HG03457 (cell line): ENCODE measurements at regions not wholly inside any gene's neighbourhood (a gene's known extent, or its start where the extent isn't known, plus 50 kb on each side); places are given as distances from the start of the nearest gene placed in this dataset.
"Not testable (repeated sequence)": the region's sequence is repeated elsewhere in the genome, so short reads cannot be mapped to it uniquely, and the experiment has no call there.

Source experiments
- ATAC-seq: cut with Tn5 transposase; IDR thresholded peaks from one replicate; pipeline ENCODE4 v1.9.1; 2021; ENCODE audit warnings: moderate number of reproducible peaks; ENCODE audit not compliant: unreplicated experiment

DNA sequence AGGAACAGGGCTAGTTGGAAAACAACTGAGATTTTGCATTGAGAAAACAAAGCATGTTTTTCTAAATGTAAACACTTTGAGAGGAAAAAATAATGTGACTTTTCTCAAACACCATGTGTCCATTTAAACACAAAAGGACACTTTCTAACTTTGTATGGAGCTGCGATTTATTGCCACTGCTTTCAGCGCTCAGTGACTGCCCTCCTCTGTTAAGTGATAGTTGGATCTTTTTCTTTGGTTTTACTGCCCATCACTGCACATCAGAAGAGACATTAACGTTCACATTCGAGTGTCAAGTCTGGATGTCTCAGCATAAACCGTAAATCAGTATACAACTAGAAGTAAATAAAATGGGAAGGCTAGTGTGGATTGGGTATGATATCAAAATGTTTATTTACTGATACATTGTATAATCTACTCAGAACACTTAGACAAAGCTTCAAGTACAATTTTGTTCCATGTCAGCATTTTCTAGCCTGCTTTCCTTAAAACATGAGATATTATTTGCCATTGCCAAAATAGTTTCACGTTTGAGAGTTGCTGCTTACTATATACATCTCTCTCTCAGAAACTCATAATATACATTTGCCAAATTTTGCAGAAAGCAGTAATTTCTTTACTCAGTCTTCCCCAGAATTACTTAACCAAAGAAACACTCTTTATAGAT, 237.6 kb downstream of the IKZF2 start:
- ATAC-seq, result no peak

DNA sequence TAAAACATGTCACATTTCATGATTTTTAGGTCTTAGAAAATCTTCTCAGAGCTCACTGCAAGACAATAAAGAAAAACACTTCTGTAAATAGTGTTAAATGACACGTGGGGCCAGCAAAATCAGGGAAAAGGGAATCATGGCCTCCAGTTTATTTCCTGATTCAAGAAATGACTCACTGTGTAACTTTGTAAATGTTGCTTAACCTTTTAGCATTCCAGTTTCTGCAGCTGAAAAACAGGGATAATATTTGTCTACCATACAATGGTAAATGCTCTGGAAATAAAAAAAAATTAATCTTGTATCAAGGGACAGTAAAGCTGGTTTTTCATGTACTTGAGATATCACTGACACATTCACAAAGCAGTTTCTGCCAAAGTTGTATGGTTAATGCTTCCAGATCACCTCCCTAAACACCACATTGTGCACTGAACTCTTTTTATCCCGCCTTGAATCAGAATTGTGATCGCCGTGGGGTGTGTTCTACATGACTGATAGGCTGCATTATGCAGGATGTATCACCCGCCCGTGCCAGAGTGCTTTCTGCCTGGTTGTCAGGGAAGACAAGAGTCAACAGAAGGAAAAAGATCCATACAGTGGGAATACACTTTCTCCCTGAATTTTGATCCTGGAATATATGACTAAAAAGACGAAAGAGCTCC, 238.8 kb downstream of the IKZF2 start:
- no peak for ATAC-seq

DNA sequence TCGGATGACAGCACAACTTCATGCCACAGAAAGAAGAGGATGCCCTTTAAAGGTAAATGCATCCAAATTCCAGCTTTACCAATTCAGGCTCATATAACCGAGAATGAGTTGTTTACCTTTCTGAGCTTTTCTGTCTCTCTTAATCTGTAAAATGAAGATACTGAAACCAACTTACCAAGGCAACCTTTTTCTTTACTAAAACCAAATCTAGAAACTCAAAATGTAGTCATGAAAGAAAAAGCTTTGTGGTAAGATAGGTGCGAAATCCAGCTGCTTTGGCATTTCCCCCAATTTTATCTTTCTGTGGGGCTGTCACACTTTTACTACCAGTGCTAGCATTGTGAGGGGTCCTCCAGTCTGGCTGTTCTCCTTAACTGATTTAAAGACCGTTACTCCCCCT, 240.4 kb downstream of the IKZF2 start:
- ATAC-seq, result no peak

DNA sequence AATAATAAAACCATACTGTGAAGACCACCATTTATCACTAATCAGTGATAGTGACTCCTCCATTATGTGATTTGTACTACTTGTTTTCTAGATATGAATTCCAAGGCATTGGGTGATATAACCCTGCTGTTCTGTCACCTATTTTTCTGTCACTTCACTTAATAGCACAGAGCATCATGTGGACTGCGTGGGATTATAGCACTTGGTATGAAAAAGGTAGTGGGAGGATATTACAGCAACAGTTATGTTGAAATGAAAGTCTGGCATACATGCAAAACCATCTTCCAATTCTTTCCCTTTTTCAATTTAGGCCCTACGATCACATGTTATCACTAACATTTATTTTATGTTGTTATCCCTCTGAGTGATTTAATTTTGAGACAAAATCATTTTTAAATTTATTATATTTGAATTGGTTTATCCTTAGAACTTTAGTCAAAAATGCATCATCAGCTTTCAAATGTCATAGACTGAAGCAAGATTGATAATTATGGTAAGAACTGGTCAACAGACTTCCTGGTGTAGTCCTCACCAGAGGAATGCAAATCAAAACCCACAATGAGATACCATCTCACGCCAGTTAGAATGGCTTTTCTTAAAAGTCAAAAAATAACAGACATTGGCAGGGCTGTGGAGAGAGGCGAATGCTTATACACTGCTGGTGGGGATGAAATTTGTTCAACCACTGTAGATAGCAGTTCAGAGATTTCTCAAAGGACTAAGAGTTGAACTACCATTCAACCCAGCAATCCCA, 242.6 kb downstream of the IKZF2 start:
- no peak for ATAC-seq

DNA sequence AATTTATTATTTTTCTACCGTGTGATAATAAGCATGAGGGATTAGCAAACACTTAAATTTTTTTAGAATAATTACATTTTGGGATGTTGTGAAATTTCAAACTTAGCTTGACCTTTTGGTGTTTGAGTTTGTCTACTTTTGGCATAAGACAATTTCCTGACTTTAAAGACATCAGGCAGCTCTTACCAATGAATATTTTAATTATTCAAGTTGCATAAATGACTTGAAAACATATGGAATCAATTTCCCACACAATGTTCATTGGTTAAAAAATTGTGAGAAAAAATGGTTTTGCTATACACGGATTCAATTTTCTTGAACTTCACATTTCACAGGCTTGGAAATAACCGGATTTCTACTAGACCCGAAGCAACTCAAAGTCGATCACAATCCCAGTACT, 243.4 kb downstream of the IKZF2 start:
- ATAC-seq, result no peak

DNA sequence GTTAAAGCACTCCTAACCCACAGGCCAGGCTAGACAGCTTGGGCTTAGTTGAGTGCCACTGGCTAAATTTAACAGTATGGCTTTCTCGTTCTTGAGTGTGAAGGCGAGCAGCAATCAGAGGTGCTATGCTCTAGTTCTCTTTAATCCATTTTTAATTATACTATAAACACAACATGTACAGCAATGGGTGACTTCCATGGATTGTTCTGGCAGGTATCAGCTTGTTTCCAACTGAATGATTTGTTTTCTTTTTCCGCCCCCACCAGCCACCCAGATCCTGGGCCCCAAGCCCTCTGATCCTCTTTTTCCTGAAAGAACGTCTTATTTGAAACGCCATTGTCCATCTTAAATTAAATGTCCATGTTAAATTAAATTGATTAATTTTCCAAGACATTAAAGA, 244.8 kb downstream of the IKZF2 start:
- no peak for ATAC-seq

DNA sequence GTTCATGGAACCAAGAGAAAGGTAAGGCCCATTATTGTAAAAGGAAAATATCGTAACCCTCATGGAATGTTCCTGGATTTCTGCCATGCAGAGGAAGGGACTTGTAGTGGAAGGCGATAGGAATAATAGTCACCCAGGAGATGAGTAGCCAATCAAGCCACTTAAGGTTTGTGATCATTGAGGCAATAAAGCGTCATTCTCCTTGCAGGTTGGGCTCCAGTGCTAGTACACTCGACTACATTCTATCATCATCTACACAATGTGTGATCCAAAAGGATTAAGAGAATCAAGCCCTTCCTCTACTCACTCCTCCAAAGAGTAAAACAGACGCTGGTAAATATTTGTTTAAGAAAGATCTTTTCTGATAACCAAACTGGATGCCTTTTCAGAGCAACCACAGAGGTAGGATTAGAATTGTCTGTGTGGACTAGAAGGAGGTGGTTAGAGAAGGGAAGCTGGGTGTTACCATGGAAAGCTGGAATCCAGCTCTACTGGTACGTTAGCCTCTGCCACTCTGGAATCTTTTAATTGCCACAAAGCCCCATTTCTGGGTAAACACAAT, 245.7 kb downstream of the IKZF2 start:
- ATAC-seq, result no peak

DNA sequence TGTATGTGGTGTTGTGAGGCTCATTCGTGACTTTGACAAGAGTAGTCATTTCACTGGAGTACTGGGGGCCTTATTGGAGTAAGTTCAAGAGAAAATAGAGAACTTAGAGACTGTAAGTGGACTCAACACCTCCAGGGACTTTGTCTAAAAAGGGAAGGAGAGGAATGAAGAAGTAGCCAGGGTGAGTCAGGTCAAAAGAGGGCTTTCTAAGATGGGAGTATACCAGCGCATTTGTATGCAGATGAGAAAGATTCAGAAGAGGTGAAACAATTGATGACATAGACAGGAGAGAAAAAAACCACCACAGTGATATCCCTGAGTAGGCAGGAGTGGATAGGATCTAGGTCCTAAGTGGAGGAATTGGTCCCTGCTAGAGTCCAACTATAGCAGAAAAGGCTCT, 246.8 kb downstream of the IKZF2 start:
- ATAC-seq, result no peak

DNA sequence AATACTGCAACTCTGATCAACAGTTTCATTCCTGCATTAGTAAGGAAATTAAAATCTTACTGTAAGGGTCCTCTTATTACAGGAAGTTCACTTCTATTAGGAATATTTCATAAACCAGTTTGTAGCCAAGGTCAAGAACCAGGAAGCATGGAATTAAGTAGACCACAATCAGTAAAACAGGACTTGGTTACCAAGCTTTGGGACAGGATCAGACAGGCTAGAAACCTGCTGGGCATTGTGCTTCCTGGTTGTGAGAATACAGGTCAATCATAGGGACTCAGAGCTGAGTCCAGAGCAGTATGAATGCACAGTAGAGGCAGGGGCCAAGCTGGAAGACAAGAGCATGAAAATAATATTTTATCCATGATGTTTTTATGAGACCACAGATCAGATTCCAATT, 248.0 kb downstream of the IKZF2 start:
- ATAC-seq, result no peak

DNA sequence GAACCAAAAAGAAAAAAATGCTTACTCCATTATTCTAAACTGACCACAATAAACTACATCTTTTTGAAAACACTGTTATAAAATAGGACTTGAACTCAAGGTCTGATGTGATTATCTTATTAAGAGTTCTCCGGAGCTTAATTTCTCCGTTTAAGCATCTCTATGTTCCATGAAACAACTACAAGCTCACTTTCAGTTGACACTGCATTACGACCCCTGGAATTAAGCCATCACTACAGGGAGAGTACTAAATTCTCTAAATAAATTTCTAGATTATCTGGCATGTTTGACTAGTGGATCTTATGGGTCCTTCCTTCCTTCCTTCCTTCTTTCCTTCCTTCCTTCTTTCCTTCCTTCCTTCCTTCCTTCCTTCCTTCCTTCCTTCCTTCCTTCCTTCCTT, 249.0 kb downstream of the IKZF2 start:
- no peak for ATAC-seq

DNA sequence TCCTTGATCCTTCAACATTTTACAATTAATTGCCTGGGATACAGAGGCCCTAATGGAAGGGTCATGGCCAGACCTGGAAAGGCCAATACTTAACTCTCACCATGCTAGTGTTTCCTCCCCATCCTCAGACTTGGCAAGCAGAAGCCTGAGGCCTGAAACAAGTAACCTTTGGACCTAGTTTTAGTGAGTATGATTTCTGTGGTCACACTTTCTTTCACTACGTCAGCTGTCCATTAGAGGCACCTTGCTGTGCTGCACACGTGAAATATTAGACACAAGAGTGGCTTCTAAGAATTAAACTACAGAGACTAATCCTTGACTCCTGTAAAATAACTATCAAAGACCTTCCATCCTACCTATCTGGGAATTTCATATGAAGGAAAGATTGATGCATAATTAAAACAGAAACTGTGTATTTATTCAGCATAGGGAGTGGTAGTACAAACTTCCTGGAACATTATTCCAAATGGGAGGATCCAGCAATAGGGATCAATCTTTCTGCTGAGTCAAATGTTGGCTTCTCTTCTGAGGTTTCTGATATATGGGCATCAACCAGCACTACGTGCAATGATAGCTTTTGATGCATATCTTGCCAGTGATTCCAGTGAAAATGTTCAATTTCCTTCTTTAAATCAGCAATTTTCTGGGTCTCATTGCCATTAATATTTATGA, 249.7 kb downstream of the IKZF2 start:
- no peak for ATAC-seq

DNA sequence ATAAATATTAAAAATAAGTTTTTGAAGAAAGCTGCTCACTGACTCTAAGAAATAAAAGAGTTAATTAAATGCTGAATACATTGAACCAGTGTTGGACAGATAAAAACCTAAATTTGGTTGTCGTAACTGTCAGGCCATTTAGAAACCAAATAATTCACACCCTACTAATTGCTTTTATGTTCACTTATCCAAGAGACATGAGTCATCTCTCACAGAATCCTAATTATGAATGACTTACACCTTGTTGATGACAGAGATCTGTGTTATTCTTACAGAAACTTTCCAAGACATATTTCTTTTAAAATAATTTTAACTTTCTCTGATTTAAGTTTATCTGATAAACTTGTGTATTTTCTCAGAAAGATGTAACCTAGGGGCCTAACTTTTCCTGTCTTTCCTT, 250.7 kb downstream of the IKZF2 start:
- no peak for ATAC-seq

DNA sequence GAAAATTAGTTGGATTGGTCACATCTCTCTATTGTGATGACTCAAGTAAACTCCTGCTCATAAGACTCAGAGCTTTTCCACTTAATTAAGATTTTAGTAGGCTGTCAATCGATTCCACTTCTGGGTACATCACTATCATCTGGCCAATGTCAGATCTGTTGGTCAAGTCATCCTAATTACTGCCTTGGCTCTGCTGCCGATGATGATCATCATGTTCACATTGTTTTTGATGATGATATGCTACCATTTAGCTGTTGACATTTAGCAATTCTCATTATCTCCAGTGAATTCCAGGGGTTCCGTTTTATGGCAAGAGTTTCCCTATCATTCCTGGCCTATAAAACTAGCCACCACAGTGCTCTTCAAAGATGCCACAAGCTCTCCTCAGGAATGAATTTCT, 253.4 kb downstream of the IKZF2 start:
- no peak for ATAC-seq

DNA sequence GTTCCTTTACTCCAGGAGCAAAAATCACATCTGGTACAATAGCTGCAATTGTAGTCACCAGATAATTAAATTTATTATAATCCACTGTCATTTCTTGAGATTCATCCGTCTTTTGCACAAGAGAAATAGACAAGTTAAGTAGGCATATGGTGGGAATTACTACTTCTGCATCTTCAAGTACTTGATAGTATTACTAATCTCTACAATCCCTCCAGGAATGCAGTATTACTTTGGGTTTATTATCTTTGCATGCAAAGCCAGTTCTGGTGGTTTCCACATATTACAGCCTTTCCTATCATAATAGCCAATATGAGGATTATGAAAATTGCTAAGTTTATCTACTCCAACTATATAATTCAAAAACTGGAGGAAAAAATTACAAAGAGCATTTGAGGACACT, 254.1 kb downstream of the IKZF2 start:
- no peak for ATAC-seq

DNA sequence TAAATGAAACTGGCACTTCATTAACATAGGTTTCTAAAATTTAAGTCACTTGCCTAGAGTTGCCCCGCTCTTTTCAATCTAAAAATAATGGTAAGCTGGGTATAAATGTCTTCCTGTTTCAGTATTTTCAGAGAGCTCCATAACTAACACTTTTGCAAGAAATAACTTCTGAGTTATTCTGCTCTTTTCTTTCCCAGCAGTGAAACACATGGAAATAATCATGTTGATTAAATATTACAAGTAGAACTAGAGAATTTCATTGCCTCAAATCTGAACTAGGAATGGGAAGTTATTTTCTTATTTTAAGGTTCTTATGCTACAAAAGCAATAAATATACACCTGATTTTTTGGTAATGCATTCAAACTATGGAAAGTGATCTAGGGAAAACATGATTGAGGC, 257.4 kb downstream of the IKZF2 start:
- no peak for ATAC-seq

DNA sequence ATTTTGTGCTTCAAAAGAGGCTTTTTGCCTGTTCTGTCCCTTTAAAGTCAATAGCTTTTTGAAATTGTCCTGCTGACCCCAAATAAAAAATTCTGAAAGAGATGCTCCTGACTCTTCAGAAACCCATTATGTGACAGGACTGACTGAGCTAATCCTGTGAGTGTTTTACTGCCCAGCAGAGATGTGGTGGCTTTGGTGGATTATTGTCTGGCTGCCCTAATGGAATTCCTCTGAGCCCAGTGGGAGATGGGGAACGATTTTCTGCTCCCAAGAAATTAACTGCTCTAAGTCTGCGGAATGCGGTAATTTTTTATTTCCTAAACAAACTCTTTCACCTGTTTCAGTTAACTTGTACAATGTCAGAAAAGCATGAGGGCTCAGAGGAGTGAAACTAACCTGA, 258.2 kb downstream of the IKZF2 start:
- ATAC-seq, result no peak

DNA sequence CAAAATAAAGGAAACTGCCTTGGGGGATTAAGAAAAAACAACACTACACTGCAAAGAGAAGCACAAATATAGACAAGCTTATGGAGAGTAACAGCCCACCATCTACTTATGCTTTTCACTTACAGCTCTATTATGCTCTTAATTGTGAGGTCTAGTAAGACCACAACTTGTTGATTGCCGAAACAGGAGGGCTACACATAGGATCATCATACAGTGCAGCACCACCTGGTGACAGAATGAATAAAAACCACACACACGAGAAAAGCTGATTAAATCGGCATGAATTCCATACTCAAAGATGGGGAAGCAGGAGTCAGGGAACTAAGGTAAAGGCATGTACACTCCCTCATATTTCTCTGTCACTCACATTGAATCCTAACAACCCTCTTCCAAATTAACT, 259.2 kb downstream of the IKZF2 start:
- no peak for ATAC-seq

DNA sequence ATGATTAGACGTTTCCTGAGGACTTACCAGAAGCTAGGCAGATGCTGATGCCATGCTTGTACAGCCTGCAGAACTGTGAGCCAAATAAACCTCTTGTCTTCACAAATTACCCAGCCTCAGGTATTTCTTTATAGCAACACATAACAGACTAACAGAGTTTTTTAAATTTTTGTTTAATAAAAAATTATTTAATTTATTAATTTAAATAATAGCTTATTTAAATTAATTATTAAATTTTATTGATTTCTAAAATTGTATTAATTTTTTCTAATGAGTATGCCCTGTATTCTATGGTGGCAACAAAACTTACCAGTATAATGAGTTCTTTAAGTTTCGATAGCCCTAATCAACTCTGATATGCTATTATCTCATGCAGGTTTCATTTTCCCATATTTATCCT, 259.8 kb downstream of the IKZF2 start:
- ATAC-seq, result no peak

DNA sequence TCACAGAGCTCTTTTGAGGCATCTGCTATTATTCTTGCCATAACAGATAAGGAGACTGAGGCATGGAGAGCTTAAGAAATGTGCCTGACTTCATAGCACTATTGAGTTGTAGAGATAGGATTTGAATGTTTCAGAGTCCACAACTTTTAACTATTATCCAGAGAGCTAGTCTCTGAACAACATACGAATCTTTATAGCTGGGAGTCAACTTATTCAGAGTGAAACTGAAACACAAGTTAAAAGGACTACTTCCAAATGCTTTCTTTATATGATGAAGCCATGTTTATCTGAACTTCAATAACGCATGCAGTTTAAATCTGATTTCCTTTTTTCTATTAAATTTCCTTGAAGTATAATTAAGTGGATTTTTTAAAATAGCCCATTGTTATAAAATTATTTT, 268.8 kb downstream of the IKZF2 start:
- peak; percentile 63 for ATAC-seq

DNA sequence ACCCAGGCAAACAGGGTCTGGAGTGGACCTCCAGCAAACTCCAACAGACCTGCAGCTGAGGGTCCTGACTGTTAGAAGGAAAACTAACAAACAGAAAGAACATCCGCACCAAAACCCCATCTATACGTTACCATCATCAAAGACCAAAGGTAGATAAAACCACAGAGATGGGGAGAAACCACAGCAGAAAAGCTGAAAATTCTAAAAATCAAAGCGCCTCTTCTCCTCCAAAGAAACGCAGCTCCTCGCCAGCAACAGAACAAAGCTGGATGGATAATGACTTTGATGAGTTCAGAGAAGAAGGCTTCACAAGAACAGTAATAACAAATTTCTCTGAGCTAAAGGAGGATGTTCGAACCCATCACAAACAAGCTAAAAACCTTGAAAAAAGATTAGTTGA, 274.9 kb downstream of the IKZF2 start:
- ATAC-seq, result not testable (repeated sequence)

DNA sequence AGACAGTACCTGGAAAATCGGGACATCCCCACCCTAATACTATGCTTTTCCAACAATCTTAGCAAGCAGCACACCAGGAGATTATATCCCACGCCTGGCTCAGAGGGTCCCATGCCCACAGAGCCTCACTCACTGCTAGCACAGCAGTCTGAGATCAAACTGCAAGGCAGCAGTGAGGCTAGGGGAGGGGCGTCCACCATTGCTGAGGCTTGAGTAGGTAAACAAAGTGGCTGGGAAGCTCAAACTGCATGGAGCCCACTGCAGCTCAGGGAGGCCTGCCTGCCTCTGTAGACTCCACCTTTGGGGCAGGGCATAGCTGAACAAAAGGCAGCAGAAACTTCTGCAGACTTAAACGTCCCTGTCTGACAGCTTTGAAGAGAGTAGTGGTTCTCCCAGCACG, 275.5 kb downstream of the IKZF2 start:
- ATAC-seq, result not testable (repeated sequence)
